ENCODE measurements at regions not wholly inside any gene's neighbourhood (a gene's known extent, or its start where the extent isn't known, plus 50 kb on each side); places are given as distances from the start of the nearest gene placed in this dataset.

GRCh38 chr21:27156666-27157065 lies 189.8 kb upstream of the ADAMTS5 start:
- no peak for DNase-seq (ENCODE audit: low read depth in 4 of 4, low spot score in 3 of 4)

GRCh38 chr21:27155130-27155500 lies 188.2 kb upstream of the ADAMTS5 start:
- no peak for DNase-seq (ENCODE audit: low read depth in 4 of 4, low spot score in 3 of 4)

- DNase-seq (ENCODE audit: low read depth in 4 of 4, low spot score in 3 of 4) = no peak
Measured at GRCh38 chr21:27154451-27155129, 187.7 kb upstream of the ADAMTS5 start.

- no peak for DNase-seq (ENCODE audit: low read depth in 4 of 4, low spot score in 3 of 4)
Measured at GRCh38 chr21:27152996-27153395, 186.1 kb upstream of the ADAMTS5 start.

GRCh38 chr21:27149034-27149433 lies 182.1 kb upstream of the ADAMTS5 start:
- no peak for DNase-seq (ENCODE audit: low read depth in 4 of 4, low spot score in 3 of 4)

- DNase-seq (ENCODE audit: low read depth in 4 of 4, low spot score in 3 of 4) = no peak
Measured at GRCh38 chr21:27146268-27146667, 179.4 kb upstream of the ADAMTS5 start.

- no peak for DNase-seq (ENCODE audit: low read depth in 4 of 4, low spot score in 3 of 4)
Measured at GRCh38 chr21:27145134-27145798, 178.4 kb upstream of the ADAMTS5 start.

- DNase-seq (ENCODE audit: low read depth in 4 of 4, low spot score in 3 of 4) = no peak
Measured at GRCh38 chr21:27143476-27143875, 176.6 kb upstream of the ADAMTS5 start.

GRCh38 chr21:27139526-27139925 lies 172.6 kb upstream of the ADAMTS5 start:
- no peak for DNase-seq (ENCODE audit: low read depth in 4 of 4, low spot score in 3 of 4)

GRCh38 chr21:27134516-27134915 lies 167.6 kb upstream of the ADAMTS5 start:
- no peak for DNase-seq (ENCODE audit: low read depth in 4 of 4, low spot score in 3 of 4)

- DNase-seq (ENCODE audit: low read depth in 4 of 4, low spot score in 3 of 4) = no peak
Measured at GRCh38 chr21:27132266-27132665, 165.4 kb upstream of the ADAMTS5 start.

- no peak for DNase-seq (ENCODE audit: low read depth in 4 of 4, low spot score in 3 of 4)
Measured at GRCh38 chr21:27130154-27130553, 163.3 kb upstream of the ADAMTS5 start.

GRCh38 chr21:27129694-27130093 lies 162.8 kb upstream of the ADAMTS5 start:
- no peak for DNase-seq (ENCODE audit: low read depth in 4 of 4, low spot score in 3 of 4)

GRCh38 chr21:27129215-27129614 lies 162.3 kb upstream of the ADAMTS5 start:
- DNase-seq (ENCODE audit: low read depth in 4 of 4, low spot score in 3 of 4) = no peak

GRCh38 chr21:27126140-27126539 lies 159.3 kb upstream of the ADAMTS5 start:
- DNase-seq (ENCODE audit: low read depth in 4 of 4, low spot score in 3 of 4) = no peak

- no peak for DNase-seq (ENCODE audit: low read depth in 4 of 4, low spot score in 3 of 4)
Measured at GRCh38 chr21:27122686-27123085, 155.8 kb upstream of the ADAMTS5 start.

GRCh38 chr21:27114111-27114510 lies 147.2 kb upstream of the ADAMTS5 start:
- no peak for DNase-seq (ENCODE audit: low read depth in 4 of 4, low spot score in 3 of 4)

GRCh38 chr21:27112186-27112585 lies 145.3 kb upstream of the ADAMTS5 start:
- no peak for DNase-seq (ENCODE audit: low read depth in 4 of 4, low spot score in 3 of 4)

GRCh38 chr21:27110956-27111355 lies 144.1 kb upstream of the ADAMTS5 start:
- DNase-seq (ENCODE audit: low read depth in 4 of 4, low spot score in 3 of 4) = no peak

- DNase-seq (ENCODE audit: low read depth in 4 of 4, low spot score in 3 of 4) = no peak
Measured at GRCh38 chr21:27108701-27109100, 141.8 kb upstream of the ADAMTS5 start.

GRCh38 chr21:27108228-27108627 lies 141.3 kb upstream of the ADAMTS5 start:
- no peak for DNase-seq (ENCODE audit: low read depth in 4 of 4, low spot score in 3 of 4)

- DNase-seq (ENCODE audit: low read depth in 4 of 4, low spot score in 3 of 4) = peak; percentile 37 to 53 (median 44)
Measured at GRCh38 chr21:27104846-27105431, 138.1 kb upstream of the ADAMTS5 start.
